GM19035 (cell line): ENCODE measurements at regions not wholly inside any gene's neighbourhood (a gene's known extent, or its start where the extent isn't known, plus 50 kb on each side); places are given as distances from the start of the nearest gene placed in this dataset.

Experiments used
- ATAC-seq: cut with Tn5 transposase; IDR thresholded peaks from one replicate; pipeline ENCODE4 v1.9.1; 2021; ENCODE audit not compliant: unreplicated experiment

GRCh38 chr12:91422811-91423692, 240.4 kb upstream of the DCN start:
- no peak for ATAC-seq

GRCh38 chr12:91422127-91422526, 239.5 kb upstream of the DCN start:
- no peak for ATAC-seq

GRCh38 chr12:91419809-91420208, 237.2 kb upstream of the DCN start:
- ATAC-seq, result no peak

- ATAC-seq, result no peak
These were observed 235.8 kb upstream of the DCN start for GRCh38 chr12:91418221-91419090.

- no peak for ATAC-seq
These were observed 235.0 kb upstream of the DCN start for GRCh38 chr12:91417650-91418049.

- no peak for ATAC-seq
These were observed 232.0 kb upstream of the DCN start for GRCh38 chr12:91414636-91415035.

- no peak for ATAC-seq
These were observed 231.2 kb upstream of the DCN start for GRCh38 chr12:91413581-91414546.

GRCh38 chr12:91406920-91407341, 224.3 kb upstream of the DCN start:
- ATAC-seq, result peak; percentile 69

- no peak for ATAC-seq
These were observed 221.8 kb upstream of the DCN start for GRCh38 chr12:91404441-91404840.

- no peak for ATAC-seq
These were observed 218.6 kb upstream of the DCN start for GRCh38 chr12:91401190-91401589.

GRCh38 chr12:91400271-91400670, 217.7 kb upstream of the DCN start:
- ATAC-seq, result no peak

GRCh38 chr12:91397866-91398532, 215.4 kb upstream of the DCN start:
- ATAC-seq, result no peak

- ATAC-seq, result no peak
These were observed 213.7 kb upstream of the DCN start for GRCh38 chr12:91396293-91396692.

- ATAC-seq, result no peak
These were observed 213.1 kb upstream of the DCN start for GRCh38 chr12:91395628-91396135.

- no peak for ATAC-seq
These were observed 212.3 kb upstream of the DCN start for GRCh38 chr12:91394903-91395302.

GRCh38 chr12:91388573-91388972, 206.0 kb upstream of the DCN start:
- ATAC-seq, result no peak

GRCh38 chr12:91387461-91388134, 205.0 kb upstream of the DCN start:
- no peak for ATAC-seq

GRCh38 chr12:91384806-91385205, 202.2 kb upstream of the DCN start:
- ATAC-seq, result no peak

GRCh38 chr12:91384366-91384765, 201.7 kb upstream of the DCN start:
- ATAC-seq, result no peak
